NCI-H2171 treated with DMSO at 0.1 percent for 48 hours (cell line): ENCODE measurements at regions not wholly inside any gene's neighbourhood (a gene's known extent, or its start where the extent isn't known, plus 50 kb on each side); places are given as distances from the start of the nearest gene placed in this dataset.
"Not testable (repeated sequence)": the region's sequence is repeated elsewhere in the genome, so short reads cannot be mapped to it uniquely, and the experiment has no call there.

Experiments used
- DNase-seq: peaks from one replicate; lab custom pipeline; 2025; lab: John Stamatoyannopoulos, UW

DNA sequence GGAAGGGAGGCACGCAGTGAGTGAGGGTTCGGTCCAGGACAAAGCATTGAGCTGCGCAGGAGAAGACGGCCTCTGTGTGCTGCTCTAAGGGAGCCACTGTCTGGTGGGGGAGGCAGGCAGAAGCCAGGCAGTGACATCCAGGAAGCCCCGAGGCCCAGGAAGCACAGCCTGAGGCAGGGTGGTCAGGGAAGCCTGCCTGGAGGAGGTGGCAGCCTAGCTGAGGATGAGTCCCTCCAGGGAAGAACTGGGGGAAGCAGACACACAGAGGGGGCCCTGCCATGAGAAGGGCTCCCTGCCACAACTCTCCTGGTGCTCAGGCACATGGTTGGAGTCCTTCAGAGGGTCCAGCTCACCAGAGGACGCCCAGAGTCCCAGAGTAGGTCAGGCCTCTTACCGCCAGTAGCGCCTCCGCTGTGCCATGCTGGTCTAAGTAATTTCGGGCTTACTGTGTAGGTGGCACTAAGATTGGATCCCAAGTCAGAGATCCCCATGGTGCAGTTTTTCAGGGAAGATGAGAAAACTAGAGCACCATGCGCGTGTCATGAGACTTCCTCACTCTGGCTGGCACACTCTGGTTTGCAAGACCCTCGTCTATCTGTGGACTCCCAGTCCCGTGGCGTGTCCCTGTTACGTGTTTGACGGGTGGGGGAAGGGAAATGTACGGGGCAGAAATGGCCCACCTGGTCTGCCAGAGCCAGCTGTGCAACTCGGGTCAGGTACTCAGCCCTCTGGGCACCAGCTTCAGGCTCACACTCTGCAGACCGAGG lies 887.2 kb downstream of the BRD1 start:
- no peak for DNase-seq

DNA sequence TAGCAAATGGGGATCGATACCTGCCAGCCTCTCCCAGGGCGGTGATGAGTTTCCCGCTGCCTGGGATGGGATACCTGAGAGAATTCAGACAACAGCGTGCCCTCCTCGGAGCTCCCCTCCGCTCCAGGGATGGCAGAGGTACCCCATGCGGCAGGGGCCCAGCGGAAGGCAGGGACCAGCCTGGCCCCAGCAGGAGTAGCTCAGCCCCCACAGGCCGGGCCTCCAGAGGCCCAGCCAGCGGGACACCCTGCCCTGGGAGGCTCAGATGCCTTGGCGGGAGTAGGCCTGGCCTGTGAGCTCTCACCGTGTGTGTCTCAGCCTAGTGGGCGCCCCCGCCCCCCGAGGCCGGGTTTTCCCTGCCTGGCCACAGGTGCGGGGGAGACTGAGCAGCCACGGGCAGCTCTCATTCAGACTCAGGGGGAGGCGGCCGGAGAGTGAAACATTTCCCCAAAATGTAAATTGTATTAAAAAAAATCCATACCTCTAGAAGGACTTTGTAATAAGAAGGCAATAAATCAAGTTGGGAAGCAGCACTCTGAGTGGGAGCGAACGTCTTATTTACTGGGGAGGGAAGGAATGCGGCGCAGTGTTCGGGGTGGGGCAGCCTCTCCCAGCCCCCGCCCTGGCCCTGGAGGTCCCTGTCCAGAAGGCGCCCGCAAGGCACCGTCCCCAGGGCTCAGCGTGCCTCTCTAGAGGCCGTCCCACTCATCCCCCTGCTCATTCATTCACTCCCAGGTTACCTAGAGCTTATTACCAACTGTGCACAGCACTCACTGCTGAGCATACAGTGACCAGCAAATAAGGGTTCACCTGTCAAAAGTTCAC lies 888.0 kb downstream of the BRD1 start:
- DNase-seq: no peak

DNA sequence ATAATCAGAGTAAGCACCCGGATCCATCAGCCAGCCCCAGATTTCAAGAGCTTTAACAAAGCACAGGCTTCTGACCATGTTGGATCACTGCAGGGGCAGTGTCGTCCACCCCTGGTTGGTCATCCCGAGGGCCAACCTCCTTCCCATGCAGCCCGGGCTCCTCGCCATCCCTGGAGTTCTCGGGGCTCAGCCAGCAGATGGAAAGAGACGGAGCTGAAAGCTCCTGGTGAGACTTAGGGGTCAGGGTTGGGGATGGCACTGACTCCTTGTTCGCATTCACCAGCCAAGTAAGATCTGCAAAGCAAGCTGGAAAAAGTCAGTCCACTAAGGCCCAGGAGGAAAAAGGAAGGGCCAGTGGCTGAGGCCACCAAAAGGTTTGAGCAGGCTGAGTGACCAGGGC lies 888.9 kb downstream of the BRD1 start:
- no peak for DNase-seq

DNA sequence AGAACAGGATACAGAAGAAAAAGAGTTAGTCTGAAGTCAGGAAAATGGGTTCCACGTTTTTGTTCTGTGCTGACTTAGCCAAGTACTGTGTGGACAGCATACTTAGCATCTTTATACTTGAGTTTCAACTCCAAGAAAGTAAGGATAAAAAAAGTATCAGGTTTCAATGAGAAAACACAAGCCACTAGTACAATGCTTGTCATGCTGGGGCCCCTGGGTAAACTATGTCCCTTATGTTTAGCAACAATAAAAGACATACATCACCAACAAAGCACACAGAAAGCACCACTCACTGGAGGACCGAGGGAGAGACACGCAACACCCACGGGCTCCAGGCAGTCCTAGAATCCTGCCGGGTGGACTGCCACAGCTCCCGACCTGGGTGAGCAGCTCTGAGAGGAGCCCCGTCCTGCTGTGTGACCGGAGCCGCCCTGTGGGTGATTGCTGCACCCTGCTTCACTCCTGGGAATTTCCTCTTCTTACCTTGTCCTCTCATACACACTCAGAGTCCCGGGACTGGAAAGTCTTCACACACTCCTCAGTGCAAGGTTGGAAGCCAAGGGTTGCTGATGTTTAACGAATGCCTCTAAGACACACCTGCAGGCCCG lies 890.5 kb downstream of the BRD1 start:
- DNase-seq: no peak

DNA sequence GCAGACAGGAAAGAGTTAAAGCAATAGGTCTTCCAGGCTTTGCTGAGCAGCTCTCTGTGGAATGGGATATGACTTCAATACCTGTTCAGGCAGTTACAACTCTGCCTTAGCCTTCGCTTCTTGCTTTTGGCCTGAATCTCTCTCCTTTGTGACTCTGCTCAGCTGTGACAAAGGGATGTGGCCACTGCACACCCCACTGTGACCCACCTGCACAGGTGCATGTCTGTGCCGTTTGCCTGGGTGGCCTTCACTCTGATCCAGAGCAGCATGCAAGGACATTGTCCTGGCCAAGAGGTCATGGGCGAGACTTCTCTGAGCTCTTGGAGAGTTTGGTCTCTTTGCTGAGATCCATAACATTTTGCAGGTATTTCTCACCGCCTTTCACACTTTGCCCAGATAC lies 891.3 kb downstream of the BRD1 start:
- DNase-seq: no peak

DNA sequence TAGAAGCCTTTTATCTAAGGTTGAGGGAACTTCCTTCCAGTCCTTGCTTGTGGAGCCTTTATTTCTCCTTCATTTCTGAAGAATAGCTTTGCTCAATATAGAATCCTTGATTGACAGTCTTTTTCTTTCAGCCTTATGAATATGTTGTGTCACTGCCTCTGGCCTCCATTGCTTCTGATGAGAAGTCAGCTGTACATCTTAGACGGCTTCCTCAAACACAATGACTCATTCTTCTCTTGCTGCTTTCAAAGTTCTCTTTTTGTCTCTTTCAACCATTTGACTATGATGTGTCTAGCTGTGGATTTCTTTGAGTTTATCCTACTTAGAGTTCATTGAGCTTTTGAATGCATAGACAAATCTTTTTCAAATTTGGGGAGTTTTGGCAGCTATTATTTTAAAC lies 893.2 kb downstream of the BRD1 start:
- no peak for DNase-seq

DNA sequence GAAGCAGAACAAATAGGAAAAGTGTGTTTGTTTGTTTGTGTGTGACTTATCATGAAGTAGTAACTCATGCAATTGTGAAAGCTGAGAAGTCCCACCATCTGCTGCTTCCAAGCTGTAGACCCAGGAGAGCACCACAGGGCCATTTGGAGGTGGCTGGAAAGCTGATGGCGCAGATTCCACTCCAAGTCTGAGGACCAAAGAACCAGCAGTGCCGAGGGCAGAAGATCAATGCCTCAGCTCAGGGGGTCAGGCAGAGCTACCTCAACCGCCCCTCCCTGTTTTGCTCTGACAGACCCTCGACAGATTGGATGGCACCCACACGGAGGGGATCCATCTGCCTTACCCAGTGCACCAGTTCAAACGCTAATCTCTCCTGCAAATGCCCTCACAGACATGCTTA lies 896.2 kb downstream of the BRD1 start:
- DNase-seq: peak; percentile 98

DNA sequence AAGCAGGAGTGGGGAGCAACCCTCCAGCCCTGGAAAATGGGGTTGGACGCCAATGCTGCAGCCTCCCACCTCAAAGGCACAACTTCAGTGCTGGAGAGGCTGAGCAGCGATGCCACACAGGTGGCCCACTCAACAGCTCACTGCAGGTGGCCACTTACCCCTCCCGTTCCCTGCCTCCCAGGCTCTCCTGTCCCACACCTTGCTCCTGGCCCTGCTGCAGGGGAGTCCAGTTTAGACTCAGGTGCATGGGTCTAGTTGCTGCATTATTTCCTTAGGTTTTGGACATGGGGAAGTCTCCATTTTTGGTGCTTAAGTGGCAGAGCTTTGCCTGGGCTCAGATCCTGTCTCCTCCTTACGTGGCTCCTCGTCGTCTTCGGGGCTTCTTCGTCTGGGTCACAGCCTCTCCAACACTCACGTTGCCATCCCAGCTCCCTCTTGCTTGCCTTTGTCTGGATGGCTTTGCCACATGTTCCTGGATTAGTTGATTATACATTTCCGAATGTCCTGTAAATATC lies 898.3 kb downstream of the BRD1 start:
- peak; percentile 20 for DNase-seq

DNA sequence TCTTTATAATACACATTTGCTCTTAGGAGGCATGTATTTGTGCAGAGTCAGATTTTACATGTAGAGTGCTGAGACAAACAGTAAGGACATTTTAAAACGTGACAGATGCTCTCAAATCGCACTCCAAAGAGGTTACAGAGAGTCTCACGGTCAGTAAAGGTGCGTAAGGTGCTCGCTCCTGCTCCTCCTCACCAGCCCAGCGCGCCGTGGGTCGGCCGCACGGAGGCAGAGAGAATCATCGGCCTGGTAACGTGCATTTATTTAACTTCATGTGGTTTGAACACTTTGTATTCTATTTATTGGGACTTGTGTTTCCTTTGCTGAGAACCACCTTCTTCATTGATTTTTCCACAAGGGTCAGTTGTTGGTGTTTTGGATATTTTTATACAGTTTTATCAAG lies 900.1 kb downstream of the BRD1 start:
- peak; percentile 49 for DNase-seq

DNA sequence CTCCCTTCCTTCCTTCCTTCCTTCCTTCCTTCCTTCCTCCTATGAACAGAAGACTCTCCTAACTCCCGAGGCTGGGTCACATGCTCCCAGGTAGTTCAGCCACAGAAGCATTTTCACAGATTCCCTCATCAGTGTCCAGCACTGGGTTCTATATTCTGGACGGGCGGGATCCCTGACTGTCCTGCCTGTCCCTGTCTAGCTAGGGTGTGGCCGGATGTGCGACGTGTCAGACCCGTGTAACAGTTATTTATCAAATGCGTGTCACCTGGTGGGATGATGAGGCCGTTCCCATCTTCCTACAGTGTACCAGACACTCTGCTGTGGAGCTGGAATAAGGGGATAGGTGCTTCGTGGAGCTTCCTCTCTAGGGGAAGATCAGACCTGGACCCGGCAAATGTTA lies 901.0 kb downstream of the BRD1 start:
- DNase-seq: no peak

DNA sequence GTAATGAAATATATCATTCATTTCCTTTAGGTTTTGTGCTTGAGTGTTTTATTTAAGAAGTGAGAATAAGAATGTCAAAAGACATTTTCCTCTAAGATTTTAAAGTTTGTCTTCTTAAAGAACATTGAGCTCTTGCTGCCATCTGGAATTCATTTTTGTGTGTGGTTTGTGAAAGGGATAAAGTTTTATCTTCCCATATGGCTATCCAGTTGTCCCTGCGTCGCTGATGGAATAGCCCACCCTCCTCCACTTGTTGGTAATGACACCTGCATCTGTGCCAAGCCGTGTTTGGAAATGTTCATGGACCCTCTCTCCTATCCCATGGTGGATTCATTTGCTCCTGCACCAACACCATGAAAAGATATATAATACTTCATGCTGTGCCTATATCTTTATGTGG lies 901.5 kb downstream of the BRD1 start:
- DNase-seq: peak; percentile 97

DNA sequence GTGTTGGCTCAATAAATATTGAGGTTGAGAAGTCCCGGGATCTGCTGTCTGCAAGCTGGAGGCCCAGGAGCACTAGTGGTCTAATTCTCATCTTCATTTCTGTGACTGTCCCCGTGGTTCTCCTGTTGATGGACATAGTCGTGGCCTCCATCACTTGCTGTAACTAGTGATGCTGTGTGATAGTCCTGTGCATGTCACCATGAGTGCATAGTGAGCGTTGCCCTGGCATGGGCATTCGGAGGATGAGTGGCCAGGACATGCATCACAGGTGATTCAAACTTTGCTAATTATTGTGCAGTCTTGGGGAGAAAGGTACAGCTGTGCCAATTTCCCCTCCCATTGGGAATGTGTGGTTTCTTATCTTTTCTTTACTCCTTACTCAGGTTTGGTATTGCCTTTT lies 902.2 kb downstream of the BRD1 start:
- DNase-seq: peak; percentile 29

DNA sequence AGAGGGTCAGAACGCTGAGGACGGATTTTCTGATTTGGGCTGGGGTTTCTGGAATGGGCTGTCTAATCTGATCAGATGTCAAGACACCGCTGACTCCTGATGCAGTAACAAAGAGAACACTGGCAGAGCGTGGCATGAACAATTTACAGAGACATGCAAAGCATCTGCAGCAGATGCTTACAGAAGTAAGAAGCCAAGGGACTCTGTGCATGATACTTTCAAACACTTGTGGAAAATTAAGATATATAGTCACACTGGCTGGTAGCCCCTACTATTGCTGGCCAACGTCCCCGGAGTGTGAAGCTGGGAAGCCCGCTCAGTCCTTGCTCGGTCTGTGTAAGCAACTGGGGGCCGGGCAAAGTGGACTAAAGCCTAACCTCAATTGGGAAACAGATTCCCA lies 903.7 kb downstream of the BRD1 start:
- peak; percentile 70 for DNase-seq

DNA sequence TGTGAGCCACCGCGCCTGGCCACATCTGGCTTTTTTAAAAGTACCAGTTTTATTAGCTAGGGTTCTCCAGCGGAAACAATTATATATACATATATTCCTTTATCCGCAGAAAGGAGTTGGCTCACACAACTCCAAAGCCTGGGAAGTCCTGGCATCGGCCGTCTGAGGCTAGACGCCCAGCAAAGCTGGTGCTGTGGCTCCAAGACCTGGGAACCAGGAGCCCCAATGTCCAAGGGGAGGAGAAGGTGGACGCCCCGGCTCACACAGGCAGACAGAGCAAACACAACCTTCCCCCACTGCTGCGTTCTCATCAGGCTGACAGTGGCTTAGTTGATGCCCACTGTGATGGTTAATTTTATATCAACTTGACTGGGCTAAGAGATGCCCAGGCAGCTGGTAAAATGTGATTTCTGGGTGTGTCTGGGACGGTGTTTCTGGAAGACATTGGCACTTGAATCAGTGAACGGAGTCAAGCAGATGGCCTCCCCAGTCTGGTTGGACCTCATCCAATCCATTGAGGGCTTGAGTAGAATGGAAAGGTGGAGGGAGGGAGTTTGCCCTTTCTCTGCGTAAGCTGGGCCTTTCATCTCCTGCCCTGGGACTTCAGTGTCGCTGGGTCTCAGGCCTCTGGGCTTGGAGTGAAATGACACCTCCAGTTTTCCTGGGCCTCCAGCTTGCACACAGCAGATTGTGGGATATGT lies 904.4 kb downstream of the BRD1 start:
- peak; percentile 95 for DNase-seq

DNA sequence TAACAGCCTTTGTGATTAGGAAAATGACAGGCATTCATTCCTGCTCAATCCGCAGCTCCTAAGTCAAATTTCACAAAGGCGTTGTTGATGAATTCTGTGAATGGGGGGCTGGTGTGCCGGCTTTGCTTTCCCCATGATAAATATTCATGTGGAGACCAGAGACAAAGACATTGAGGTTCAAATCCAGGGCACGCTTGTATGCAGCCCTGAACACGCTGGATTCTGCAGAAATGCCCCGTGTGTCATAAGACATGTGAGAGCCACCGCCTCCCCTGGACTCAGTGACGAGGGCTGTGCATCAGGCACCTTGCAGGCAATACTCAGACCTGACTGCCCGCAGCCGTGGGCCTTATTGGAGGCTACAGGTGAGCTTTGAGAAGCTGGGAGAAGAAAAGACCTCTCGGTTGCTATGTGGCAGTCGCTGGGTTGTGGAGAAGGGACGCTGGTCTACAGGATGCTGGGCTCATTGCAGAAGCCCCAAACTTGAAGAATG lies 906.2 kb downstream of the BRD1 start:
- DNase-seq: no peak

DNA sequence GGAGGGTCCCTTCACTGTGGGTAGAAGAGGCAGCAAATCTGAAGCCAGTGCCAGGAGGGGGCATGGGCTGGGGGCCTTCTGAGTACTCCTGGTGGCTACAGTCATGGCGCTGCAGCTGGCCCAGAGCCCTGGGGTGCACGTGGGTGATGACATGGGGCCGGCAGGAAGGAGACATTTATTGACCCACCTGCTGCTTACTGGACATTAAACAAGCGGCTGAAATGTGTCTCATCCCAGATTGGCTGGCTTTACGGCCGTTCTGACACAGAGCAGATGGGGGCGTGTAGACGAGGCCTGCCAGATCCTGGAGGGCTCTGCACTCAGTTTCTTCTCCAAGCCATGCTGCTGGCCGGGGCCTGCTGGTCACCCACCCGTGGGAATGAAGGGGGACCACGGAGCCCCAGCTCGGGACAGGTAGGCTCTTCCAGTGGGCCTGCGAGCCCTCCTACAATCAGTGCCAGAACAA lies 906.9 kb downstream of the BRD1 start:
- DNase-seq: no peak

DNA sequence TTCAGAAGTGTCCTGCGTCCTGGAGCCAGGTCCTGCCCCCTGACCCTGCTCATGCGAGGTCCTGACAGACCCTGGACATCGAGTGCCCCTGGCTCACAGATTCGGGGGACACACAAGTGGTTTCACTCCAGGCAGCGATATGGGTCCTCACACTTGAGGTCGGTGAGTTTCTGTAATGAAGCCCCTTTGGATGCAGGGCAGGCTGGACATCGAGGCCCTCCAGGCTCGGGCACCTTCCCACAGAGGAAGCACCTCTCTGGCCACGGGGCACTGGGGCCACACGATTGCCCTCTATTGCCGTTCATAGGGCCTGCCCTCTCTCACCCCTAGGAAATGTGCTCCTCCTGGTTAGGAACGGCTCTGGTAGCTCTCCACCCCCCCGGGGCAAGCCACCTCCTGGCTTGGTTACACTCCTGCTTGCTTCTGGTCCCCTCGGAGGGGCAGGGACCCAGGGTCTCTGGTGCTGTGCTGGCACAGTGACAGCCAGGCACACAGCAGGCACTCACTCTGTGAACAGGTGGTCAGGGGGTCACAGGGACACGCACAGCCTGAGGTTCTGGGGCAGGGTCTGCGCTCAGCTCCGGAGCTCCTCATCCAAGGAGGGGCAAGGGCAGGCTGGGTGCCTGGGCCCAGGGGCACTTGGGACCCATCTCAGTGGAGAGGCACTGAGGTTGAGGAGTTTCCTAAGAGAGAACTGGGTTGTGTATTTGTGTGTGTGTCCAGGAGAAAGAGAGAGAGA lies 907.7 kb downstream of the BRD1 start:
- DNase-seq: peak; percentile 21

DNA sequence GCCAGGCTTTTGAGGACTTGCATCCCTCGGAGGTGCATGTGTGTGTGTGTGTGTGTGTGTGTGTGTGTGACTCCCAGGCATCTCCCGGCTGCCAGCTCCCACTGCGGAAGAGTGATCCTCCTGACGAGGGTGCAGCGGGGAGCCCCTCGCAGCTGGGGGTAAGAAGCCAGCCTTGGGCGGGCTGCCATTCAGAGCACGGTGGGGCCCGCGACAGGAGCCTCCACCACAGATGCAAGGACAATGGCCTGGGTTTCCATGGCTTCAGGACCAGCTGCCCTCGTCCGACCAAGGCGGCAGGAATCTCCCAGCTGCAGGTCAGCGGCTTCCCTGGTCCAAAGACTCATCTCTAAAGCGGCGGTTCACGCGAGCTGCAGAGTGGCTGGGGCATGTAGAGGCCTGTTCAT lies 908.5 kb downstream of the BRD1 start:
- DNase-seq: peak; percentile 90

DNA sequence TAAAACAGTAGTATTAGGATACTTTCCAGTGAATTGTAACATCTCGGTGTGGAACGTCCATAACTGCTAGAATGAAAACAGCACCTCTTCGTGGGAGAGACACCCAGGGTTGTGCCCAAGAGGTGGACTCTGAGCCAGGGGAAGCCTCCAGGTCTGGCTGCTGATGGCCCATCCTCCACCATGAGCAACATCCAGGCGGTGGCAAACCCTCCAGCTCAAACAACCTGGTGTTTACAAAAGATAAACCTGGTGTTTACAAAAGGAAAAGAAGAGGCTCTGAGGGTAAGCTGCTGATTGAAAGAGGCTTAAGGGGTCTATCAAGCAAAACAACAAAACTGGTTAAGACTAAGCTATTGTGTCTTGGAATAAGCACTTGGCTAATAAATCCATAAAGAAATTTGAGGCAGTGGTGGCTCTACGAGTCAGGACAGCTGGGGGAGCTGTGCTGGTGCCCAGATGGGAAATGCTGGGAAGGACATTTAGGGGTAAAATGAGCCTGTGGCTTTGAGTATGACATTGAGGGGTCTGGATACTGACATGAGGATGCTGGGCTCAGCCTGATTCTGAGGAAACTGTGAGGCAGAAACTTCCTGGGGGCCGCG lies 909.0 kb downstream of the BRD1 start:
- peak; percentile 90 for DNase-seq

DNA sequence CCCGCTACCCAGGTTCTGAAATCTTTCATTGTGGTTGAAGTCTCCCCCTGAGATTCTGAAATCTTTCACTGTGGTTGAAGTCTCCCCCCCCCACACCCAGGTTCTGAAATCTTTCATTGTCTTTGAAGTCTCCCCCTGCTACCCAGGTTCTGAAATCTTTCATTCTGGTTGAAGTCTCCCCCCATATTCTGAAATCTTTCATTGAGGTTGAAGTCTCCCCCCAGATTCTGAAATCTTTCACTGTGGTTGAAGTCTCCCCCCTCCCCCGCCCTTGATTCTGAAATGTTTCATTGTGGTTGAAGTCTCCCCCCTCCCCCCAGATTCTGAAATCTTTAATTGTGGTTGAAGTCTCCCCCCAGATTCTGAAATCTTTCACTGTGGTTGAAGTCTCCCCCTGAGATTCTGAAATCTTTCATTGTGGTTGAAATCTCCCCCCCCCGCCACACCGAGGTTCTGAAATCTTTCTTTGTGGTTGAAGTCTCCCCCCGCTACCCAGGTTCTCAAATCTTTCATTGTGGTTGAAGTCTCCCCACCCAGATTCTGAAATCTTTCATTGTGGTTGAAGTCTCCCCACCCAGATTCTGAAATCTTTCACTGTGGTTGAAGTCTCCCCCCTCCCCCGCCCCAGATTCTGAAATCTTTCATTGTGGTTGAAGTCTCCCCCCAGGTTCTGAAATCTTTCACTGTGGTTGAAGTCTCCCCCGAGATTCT lies 915.2 kb downstream of the BRD1 start:
- DNase-seq: not testable (repeated sequence)
